ENCODE measurements at regions not wholly inside any gene's neighbourhood (a gene's known extent, or its start where the extent isn't known, plus 50 kb on each side); places are given as distances from the start of the nearest gene placed in this dataset.

DNA sequence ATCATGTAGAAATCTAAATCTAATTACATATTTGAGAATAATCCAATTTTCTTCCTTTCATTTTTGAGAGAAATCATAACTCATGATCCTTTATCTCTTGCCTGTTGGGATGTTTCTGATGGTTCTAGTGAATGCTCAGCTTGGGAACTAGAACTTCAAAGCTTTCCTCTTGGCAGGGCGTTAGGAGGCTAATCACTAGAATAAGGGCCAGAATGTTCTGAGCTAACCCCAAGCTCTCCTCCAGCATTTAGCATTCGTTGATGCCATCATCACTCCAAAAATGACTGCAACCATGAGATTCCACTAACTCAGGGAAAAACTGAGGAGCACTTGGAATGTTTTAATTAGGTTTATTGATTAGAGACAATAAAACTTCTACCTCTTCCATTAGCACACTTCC is 93.9 kb upstream of the DPT start:
- TF ChIP-seq CTCF (IDR thresholded peaks at IDR 0.05; ENCODE audit: unreplicated experiment) = no peak
- no peak overlapping the region for H3K4me3 Mint-ChIP-seq (ENCODE audit: low read depth, unreplicated experiment)
- no peaks in the 10 kb centered on the region for H3K36me3 Mint-ChIP-seq (ENCODE audit: insufficient read depth, unreplicated experiment)
- peaks cover 7% of the 10 kb centered on the region for H3K4me1 Mint-ChIP-seq (ENCODE audit: low read depth, unreplicated experiment)
- intact Hi-C loops (cut with micrococcal nuclease; ENCODE audit: unreplicated experiment) = no loop called here
- H3K27ac Mint-ChIP-seq (ENCODE audit: unreplicated experiment) = no peak overlapping the region
- no TSS peak for BruUV-seq (replicated peaks)
- CTCF ChIA-PET = no interaction called here
- peaks cover 3% of the 10 kb centered on the region for H3K9me3 Mint-ChIP-seq (ENCODE audit: low read depth, unreplicated experiment)
- DNase-seq = no peak
- no peaks in the 10 kb centered on the region for H3K27me3 Mint-ChIP-seq (ENCODE audit: unreplicated experiment)

GRCh38 chr1:168823988-168824387 is 95.0 kb upstream of the DPT start:
- H3K4me3 Mint-ChIP-seq (ENCODE audit: low read depth, unreplicated experiment) = no peak overlapping the region
- BruUV-seq (replicated peaks) = no TSS peak
- no peak for DNase-seq
- H3K27ac Mint-ChIP-seq (ENCODE audit: unreplicated experiment) = no peak overlapping the region
- peaks cover 7% of the 10 kb centered on the region for H3K4me1 Mint-ChIP-seq (ENCODE audit: low read depth, unreplicated experiment)
- H3K36me3 Mint-ChIP-seq (ENCODE audit: insufficient read depth, unreplicated experiment) = no peaks in the 10 kb centered on the region
- TF ChIP-seq CTCF (IDR thresholded peaks at IDR 0.05; ENCODE audit: unreplicated experiment) = no peak
- CTCF ChIA-PET = interaction anchor here (0.5 kb wide), 1 partner anchor 92 kb away, joined by 4 read pairs; no protein-coding TSS in a partner anchor
- peaks cover 3% of the 10 kb centered on the region for H3K9me3 Mint-ChIP-seq (ENCODE audit: low read depth, unreplicated experiment)
- intact Hi-C loops (cut with micrococcal nuclease; ENCODE audit: unreplicated experiment) = no loop called here
- no peaks in the 10 kb centered on the region for H3K27me3 Mint-ChIP-seq (ENCODE audit: unreplicated experiment)

- no peak overlapping the region for H3K4me3 Mint-ChIP-seq (ENCODE audit: low read depth, unreplicated experiment)
- no peak overlapping the region for H3K27ac Mint-ChIP-seq (ENCODE audit: unreplicated experiment)
- DNase-seq = no peak
- intact Hi-C loops (cut with micrococcal nuclease; ENCODE audit: unreplicated experiment) = no loop called here
- no peak for TF ChIP-seq CTCF (IDR thresholded peaks at IDR 0.05; ENCODE audit: unreplicated experiment)
- BruUV-seq (replicated peaks) = no TSS peak
- peaks cover 3% of the 10 kb centered on the region for H3K9me3 Mint-ChIP-seq (ENCODE audit: low read depth, unreplicated experiment)
- peaks cover 7% of the 10 kb centered on the region for H3K4me1 Mint-ChIP-seq (ENCODE audit: low read depth, unreplicated experiment)
- CTCF ChIA-PET = no interaction called here
- H3K36me3 Mint-ChIP-seq (ENCODE audit: insufficient read depth, unreplicated experiment) = no peaks in the 10 kb centered on the region
- H3K27me3 Mint-ChIP-seq (ENCODE audit: unreplicated experiment) = no peaks in the 10 kb centered on the region
Observed at GRCh38 chr1:168824418-168825065, 95.5 kb upstream of the DPT start.

DNA sequence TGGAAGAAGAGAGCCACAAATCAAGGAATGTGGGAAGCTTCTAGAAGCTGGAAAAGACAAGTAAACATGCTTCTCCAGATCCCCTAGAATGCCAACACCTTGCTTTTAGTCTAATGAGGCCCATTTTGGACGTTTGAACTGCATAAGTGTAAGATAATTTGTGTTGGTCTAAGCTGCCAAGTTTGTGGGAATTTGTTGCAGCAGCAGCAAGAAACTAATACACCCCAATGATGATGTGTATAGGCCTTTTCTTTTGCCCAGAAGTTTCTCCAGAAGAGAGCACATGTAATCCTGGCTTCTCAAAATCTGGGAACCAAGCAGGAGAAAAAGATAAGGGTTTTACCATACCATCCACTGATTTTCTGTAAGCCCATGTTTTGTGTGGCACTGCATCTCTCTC is 96.1 kb upstream of the DPT start:
- peaks cover 3% of the 10 kb centered on the region for H3K9me3 Mint-ChIP-seq (ENCODE audit: low read depth, unreplicated experiment)
- H3K4me1 Mint-ChIP-seq (ENCODE audit: low read depth, unreplicated experiment) = peaks cover 7% of the 10 kb centered on the region
- DNase-seq = no peak
- intact Hi-C loops (cut with micrococcal nuclease; ENCODE audit: unreplicated experiment) = no loop called here
- no TSS peak for BruUV-seq (replicated peaks)
- H3K4me3 Mint-ChIP-seq (ENCODE audit: low read depth, unreplicated experiment) = no peak overlapping the region
- no peaks in the 10 kb centered on the region for H3K27me3 Mint-ChIP-seq (ENCODE audit: unreplicated experiment)
- H3K27ac Mint-ChIP-seq (ENCODE audit: unreplicated experiment) = no peak overlapping the region
- CTCF ChIA-PET = no interaction called here
- no peak for TF ChIP-seq CTCF (IDR thresholded peaks at IDR 0.05; ENCODE audit: unreplicated experiment)
- H3K36me3 Mint-ChIP-seq (ENCODE audit: insufficient read depth, unreplicated experiment) = no peaks in the 10 kb centered on the region

Measured in Calu3 (cell line).